ENCODE measurements at regions not wholly inside any gene's neighbourhood (a gene's known extent, or its start where the extent isn't known, plus 50 kb on each side); places are given as distances from the start of the nearest gene placed in this dataset.
"Not testable (repeated sequence)": the region's sequence is repeated elsewhere in the genome, so short reads cannot be mapped to it uniquely, and the experiment has no call there.

DNA sequence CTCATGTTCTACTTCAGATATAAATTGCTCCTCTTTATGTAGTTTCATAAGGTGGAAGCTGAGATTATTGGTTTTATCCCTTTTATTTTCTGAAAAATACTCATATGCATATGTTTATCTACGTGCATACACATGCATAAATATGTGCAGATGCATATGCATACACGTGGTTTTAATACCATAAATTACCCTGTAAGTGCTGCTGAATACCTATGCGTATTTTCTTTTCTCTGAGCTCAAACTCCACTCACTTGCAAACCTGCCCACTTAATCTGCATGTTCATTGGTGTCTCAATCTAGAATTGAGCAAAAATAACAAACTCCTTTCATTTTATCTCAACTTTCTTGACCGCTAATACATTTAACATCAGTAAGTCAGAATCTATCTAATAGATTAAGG lies 367.1 kb downstream of the RPIA start:
- H3K4me3 ChIP-seq (ENCODE audit: low read length); DNase-seq (ENCODE audit: low read depth, low spot score): not testable (repeated sequence)

DNA sequence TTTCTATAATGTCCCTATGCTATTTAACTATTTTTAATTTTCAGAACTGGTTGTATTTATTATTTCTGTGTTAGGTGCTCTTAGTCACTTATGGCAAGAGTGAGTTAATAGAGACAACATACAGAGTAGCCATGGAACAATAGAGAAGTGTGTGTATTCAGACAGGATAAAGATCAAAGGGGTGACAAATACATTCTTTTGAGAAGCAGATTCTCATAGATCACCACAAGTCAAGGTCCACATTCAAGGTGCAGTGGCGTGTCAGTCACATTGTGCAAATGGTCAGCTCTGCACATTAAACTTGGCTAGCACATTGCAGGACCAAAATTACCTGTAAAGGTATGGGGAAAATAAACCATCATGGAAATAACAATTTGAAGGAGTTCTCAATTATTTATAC lies 369.7 kb downstream of the RPIA start:
- not testable (repeated sequence) for H3K4me3 ChIP-seq (ENCODE audit: low read length); DNase-seq (ENCODE audit: low read depth, low spot score)

DNA sequence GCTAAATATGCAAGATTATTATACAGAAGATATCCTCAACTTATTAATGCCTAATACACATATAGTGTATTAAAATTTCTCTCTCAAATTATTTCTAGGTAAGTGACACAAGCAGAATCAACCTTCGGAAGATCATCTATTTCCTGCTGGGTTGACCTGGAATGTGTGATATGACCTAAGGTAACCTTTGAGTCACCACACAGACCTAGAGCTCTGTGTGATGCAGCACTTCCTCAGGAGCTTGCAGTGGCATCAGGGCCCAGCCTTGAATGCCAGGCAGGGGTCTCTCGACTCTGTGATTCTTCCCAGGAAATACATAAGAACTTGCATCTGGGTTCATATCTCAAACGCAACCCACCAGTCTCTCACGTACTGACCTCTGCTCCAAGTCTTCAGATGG lies 385.3 kb downstream of the RPIA start:
- H3K4me3 ChIP-seq (ENCODE audit: low read length); DNase-seq (ENCODE audit: low read depth, low spot score): not testable (repeated sequence)

DNA sequence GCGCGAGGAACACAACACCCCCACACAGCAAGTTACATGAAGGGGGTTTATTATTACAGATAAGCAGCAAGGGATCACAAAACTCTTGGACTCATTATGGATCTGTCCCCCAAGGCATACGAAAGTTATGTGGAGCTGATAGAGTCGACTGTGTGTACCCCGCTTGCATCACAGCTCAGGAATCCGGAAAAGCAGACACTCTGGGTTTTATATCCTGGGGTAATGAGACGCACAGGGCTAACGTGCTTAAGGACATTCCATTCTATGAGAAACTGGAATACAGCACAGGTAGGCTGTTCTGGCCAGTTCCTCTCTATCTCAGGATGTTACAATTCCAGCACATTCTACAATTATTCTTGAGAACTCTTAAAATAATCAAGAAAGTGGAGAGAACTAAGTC lies 401.4 kb downstream of the RPIA start:
- DNase-seq (ENCODE audit: low read depth, low spot score); H3K4me3 ChIP-seq (ENCODE audit: low read length): not testable (repeated sequence)

DNA sequence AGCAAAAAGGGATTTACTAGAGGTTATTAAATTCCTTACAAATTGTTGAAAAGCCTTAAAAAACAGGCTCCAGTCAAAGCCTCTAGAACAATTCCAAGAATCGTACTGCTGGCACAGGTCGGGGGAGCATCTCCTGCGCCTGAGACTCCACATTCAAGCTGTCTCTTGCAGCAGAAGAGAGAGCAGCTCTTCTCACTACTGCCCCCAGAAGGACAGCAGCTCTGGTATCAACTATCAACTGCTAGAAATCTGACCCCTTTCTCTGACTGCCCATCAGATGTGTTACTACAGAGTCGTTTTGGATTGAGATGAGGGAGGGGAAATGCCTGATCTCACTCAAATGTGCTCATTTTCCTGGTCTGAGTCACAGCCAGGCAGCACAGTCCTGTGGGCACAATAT lies 403.6 kb downstream of the RPIA start:
- not testable (repeated sequence) for DNase-seq (ENCODE audit: low read depth, low spot score); H3K4me3 ChIP-seq (ENCODE audit: low read length)

DNA sequence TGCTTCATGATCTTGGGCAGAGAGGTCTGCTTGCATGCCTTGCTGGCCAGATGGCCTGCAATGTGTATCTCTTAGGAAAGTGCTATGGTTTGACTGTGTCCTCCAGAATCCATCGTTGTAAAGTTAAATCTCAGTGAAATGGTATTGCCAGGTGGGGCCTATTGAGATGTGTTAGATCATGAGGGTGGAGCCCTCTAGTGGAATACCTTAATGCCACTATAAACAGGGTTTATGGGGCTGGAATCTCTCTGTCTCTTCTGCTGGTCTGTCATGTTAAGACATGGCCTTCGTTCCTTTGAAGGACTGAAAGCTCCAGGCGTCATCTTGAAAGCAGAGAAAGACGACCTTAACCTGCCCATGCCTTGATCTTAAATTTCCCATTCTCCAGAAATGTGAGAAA lies 411.1 kb downstream of the RPIA start:
- DNase-seq (ENCODE audit: low read depth, low spot score); H3K4me3 ChIP-seq (ENCODE audit: low read length): not testable (repeated sequence)

DNA sequence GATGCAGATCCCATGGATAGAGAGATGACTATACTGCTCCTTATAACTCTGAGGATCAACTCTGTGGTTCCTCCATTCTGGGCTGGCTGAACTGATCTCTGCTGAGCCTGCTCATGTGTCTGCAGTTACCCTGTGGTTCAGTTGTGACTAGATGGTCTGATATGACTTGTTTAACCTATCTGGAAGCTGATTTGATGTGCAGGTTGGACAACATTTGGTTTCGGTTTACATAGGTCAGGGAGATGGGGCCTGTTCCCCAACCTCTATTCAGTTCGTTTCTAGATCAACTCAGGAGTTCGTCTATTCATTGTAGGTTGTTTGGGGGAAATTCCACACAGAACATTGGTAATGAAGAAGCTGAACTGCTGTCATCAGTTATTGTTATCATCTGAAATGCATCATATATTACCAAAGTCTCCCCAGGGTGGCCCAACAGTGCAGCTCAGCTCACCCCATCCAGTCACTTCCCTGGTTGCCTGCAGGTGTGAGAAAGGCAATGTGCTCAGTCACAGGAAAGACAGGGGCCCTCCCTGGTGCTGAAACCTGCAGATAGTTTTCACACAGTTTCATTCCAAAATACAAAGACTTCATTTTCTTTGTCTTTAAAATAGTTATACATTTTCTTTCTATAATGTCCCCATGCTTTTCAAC lies 415.0 kb downstream of the RPIA start:
- DNase-seq (ENCODE audit: low read depth, low spot score); H3K4me3 ChIP-seq (ENCODE audit: low read length): not testable (repeated sequence)

DNA sequence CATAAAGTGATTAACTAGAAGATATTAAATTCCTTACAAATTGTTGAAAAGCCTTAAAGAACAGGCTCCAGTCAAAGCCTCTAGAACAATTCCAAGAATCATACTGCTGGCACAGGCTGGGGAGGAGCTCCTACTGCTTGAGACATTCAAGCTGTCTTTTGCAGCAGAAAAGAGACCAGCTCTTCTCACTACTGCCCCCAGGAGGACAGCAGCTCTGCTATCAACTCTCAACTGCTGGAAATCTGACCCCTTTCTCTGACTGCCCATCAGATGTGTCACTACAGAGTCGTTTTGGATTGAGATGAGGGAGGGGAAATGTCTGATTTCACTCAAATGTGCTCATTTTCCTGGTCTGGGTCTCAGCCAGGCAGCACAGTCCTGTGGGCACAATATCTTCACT lies 421.0 kb downstream of the RPIA start:
- H3K4me3 ChIP-seq (ENCODE audit: low read length) = not testable (repeated sequence)
- peak; percentile 0 for DNase-seq (ENCODE audit: low read depth, low spot score)

DNA sequence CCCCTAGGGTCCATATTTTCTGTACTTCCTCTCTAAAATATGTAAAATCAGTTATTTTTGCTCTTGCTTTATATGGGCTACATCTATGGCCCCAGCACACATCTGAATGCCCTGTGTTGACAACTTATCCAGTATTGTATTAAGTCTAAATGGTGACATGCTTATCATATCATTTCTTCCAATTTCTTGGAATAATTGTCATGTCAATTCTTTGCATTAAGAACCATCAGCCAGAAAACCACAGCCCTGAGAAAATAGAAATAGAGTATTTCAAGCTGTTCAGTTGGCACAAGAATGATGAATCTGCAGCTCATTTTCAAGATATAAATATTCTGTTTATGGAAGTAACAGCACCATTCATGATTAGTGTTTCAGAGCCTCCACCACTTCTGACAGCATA lies 421.8 kb downstream of the RPIA start:
- DNase-seq (ENCODE audit: low read depth, low spot score); H3K4me3 ChIP-seq (ENCODE audit: low read length): not testable (repeated sequence)

DNA sequence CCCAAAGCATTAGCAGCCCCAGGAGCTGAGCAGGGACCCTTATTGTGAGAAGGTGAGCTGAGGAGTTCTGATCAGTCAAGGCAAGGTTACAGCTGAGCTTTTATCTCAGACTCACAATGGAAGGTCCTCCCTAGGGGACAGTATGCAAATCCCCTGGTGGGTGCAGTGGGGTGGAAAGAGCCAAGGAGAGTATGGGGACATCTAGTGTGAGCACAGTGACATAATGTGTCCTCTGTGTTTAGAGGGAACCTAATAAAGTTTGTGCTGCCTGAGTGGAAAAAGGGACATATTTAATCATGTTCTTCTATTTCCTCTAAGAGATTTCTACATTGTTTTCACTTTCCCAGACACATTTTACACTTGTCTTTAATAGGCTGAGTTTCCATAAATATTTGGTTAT lies 438.0 kb downstream of the RPIA start:
- not testable (repeated sequence) for DNase-seq (ENCODE audit: low read depth, low spot score); H3K4me3 ChIP-seq (ENCODE audit: low read length)

DNA sequence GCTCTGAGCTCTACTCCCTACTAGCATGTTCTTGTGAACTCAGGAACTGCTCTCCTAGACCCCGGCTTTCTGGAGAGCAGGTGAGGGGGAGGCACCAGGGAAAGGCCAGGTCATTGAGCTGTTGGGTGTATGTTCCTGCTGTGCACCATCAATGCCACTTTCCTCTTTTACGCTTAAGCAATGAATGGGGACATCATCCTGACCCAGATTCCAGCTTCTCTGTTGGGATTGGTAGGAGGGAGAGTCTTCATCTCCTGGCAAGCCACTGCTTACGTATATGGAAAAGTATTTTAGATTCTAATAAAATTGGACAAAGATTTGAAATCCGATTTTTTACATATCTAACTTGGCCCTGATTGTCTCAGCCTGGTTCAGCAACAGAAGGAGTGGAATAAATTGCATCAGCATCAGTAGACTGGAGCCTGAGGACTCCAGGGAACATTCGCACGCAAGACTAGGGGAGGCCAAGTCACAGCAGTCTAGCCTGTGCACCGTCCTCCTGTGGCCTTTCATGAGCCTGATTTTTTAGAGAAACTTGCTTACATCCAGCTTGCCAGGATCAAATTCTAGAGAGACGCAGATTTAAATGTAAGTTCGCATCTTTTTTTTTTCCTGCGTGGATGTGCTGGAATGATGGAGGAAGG lies 439.3 kb downstream of the RPIA start:
- not testable (repeated sequence) for DNase-seq (ENCODE audit: low read depth, low spot score); H3K4me3 ChIP-seq (ENCODE audit: low read length)

DNA sequence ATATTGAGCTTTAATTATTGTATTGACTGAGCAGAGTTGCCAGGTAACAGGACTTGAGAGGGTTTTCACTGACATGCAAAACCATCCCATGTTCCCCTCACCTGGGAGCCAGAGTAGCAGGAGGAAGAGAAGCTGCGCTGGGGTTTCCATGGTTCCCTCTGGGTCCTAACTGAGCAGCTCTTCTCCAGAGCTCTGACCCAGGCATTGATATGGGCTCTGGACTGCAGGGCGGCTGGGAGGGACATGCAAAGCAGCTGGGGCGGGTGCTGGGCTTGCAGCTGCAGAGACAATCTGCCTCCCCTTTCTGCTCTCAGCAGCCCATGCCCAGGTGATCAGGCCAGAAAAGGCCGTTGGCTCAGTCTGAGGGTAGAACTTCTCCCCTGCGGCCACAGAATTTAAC lies 451.5 kb downstream of the RPIA start:
- H3K4me3 ChIP-seq (ENCODE audit: low read length); DNase-seq (ENCODE audit: low read depth, low spot score): not testable (repeated sequence)

DNA sequence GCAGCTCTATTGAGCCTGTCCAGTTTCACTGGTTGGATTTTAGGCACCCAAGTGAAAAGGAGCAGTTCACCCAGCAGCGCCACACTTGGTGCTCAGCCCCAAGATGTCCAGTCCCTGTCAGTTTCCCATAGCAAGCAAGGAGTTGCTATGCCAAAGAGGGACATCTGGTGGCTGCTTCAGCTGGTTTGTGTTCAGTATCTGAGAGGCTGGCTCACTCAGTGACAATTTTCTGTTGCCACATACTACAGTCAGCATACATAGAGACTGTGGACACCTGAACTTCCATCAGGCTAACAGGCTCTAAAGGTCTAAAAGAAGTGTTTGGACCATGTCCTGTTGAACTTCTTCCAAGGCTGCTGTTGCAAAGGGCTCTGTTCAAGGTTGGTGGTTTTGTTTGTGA lies 453.9 kb downstream of the RPIA start:
- DNase-seq (ENCODE audit: low read depth, low spot score); H3K4me3 ChIP-seq (ENCODE audit: low read length): not testable (repeated sequence)

DNA sequence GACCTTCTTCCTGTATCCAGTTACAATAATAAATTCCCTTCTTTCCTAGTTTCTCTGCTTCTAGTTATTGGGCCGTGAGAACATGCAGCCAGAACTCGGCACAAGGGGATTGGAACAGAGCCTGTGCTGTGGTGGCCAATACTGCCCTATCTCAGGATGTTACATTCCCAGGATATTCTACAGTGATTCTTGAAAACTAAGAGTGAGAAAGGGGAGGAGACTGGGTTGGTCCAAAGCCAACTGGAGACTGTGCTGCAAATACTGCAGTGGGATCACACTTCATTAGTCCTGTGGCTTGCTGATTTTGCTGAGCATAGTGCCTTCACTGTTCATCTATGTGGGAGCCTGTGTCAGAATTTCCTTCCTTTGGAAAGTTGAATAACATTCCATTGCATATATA lies 456.8 kb downstream of the RPIA start:
- DNase-seq (ENCODE audit: low read depth, low spot score) = not testable (repeated sequence)

DNA sequence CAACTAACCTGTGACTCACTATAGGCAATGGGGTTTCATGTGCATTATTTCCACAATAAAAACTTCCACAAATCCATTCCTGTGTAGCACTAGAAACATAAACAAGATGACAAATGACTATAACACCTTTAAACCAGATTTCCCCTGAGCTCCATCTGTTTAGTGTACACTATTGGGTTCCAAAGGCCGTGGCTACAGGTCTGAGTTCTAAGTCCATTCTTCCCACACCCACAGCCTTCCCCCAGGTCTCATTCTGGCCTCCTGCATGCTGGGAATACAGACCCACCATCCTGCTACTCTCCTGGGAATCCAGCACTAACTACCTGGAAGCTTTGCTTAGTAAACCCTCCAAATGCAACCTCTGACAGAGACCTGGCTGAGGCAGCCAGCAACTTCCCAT lies 460.2 kb downstream of the RPIA start:
- DNase-seq (ENCODE audit: low read depth, low spot score); H3K4me3 ChIP-seq (ENCODE audit: low read length): not testable (repeated sequence)

More for the DNA sequence above, 456.8 kb downstream of the RPIA start:
- not testable (repeated sequence) for H3K4me3 ChIP-seq (ENCODE audit: low read length)

DNA sequence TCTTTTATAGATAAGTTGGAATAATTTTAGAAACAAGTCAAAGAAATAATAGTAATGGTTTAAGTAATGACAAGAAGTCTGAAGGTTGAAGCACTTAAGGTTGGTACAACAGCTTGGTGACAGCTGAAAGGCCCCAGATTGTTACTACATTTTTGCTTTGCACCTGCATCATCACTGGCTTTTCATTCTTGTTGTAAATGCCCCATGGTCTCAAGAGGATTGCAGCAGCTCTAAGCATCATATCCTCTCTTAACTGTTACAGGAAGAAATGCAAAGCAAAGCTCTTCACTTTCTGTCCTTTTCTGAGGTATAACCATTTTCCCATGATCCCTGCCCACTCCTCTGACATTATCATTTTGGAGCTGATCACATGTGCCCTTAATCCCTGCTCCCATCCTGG lies 461.0 kb downstream of the RPIA start:
- not testable (repeated sequence) for DNase-seq (ENCODE audit: low read depth, low spot score); H3K4me3 ChIP-seq (ENCODE audit: low read length)

DNA sequence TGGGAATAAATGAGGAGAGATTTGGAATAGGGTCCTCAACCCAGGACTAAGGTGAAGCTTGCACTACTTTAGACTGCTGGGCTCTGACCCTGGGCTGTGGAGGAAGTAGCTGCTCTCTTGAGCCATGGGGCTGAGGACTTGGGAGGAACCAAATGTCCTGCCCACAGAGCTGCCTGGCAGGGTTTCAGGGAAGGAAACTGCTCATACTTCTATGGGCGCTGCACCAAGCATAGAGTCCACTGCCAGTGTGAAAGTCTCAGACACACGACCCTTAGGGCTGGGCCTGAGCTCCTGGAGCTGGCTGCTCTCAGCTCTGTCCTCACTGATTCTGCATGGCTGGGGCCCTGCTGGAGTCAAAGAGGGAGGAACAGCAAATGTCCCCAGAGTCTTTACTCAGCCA lies 461.7 kb downstream of the RPIA start:
- DNase-seq (ENCODE audit: low read depth, low spot score); H3K4me3 ChIP-seq (ENCODE audit: low read length): not testable (repeated sequence)

DNA sequence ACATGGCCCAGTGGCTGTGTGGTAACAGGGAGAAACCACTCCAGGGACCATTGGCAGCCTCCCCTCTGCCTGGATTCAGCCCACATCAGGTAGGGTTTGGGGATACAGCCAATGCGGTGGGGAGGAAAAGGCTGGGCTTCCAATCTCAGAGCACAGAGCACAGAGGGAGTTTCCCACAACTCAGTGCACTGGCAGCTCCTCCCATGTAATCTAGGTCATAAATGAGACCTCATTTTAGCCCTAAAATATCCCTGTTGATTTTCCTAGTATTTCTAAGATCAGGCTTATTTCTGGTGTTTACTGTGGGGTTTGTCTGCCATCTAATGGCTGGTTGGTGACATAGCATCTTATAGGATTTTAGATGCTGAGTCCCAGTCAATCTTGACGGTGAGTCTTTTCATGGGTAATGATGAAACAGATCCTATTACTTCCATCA lies 462.8 kb downstream of the RPIA start:
- DNase-seq (ENCODE audit: low read depth, low spot score) = not testable (repeated sequence)

DNA sequence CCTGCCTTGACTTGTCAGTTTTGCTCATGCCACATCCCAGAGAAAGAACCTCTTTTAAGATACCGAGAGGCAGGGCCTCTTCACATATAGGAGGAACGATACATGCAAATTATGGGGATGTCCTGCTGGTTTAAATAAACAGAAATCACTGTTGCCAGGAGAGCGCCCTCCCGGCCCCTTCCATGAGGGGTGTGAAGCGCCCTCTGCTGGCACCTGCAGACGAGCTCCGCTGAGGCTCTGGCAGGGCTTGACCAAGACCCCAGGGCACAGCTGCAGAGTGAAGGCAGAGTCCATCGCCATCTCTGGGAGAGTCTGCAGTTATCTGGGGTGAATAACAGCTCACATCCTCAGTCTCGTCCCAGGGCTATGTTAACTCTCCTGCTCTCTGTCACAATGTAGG lies 468.8 kb downstream of the RPIA start:
- DNase-seq (ENCODE audit: low read depth, low spot score); H3K4me3 ChIP-seq (ENCODE audit: low read length): not testable (repeated sequence)

More for the DNA sequence above, 462.8 kb downstream of the RPIA start:
- not testable (repeated sequence) for H3K4me3 ChIP-seq (ENCODE audit: low read length)

DNA sequence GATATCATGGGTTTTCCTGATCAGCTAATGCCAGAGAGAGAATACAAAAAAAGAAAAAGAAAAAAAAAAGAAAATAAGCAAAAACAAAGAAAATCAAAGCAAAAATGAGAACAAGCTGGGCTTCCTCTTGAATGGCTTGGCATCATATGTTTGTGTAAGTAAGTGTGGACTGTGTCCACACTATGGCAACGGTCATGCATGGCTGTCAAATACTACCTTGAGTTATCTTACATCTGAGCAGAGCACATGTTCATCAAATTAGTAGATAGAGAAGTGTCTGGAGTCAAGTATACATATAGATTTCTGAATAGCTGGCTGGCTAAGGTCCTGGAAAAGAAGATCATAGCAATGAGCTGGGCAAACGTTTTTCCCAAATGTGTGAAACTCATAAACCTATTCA lies 470.2 kb downstream of the RPIA start:
- not testable (repeated sequence) for DNase-seq (ENCODE audit: low read depth, low spot score); H3K4me3 ChIP-seq (ENCODE audit: low read length)

Data from Jurkat, Clone E6-1 (cell line).